ENCODE measurements at regions not wholly inside any gene's neighbourhood (a gene's known extent, or its start where the extent isn't known, plus 50 kb on each side); places are given as distances from the start of the nearest gene placed in this dataset.

DNA sequence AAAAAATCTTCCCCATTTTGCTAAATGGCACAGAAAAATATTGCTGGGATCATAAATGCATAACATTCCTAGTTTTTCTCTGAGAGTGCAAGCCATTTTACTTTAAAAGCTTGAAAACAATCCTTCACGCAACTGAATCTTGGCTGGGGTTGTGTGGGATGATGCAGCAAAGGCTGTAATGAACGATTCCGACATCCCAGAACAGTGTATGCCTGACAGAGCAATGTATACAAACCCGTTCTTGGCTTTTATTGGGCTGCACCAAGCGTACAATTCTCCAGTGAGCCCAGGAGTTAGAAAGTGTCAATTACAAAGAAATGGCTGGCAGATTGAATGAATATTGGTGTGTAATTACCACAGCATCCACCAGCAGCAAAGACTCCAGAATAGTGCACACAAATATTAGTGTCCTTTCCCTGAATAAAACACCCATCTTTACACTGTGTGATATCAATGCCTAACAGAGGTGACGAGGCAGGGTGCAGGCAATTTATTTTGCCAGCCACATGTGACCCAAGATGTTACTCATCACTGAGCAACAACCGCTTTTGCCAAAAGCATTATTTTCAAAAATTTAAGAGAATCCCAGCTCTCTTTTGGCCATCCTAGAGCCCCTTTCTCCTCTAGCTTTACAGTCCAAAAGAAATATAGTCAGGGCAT is 578.6 kb upstream of the CHAC2 start:
- TF ChIP-seq, protein P1, sequence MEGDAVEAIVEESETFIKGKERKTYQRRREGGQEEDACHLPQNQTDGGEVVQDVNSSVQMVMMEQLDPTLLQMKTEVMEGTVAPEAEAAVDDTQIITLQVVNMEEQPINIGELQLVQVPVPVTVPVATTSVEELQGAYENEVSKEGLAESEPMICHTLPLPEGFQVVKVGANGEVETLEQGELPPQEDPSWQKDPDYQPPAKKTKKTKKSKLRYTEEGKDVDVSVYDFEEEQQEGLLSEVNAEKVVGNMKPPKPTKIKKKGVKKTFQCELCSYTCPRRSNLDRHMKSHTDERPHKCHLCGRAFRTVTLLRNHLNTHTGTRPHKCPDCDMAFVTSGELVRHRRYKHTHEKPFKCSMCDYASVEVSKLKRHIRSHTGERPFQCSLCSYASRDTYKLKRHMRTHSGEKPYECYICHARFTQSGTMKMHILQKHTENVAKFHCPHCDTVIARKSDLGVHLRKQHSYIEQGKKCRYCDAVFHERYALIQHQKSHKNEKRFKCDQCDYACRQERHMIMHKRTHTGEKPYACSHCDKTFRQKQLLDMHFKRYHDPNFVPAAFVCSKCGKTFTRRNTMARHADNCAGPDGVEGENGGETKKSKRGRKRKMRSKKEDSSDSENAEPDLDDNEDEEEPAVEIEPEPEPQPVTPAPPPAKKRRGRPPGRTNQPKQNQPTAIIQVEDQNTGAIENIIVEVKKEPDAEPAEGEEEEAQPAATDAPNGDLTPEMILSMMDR (IDR thresholded peaks at IDR 0.05; ENCODE audit: insufficient read depth, low read length, poor library complexity, severe bottlenecking) = no peak
- TF ChIP-seq EZH2phosphoT487 (conservative IDR thresholded peaks at IDR 0.05; ENCODE audit: low read length) = no peak

Measured in SU-DHL-6 (cell line).